ENCODE measurements at regions not wholly inside any gene's neighbourhood (a gene's known extent, or its start where the extent isn't known, plus 50 kb on each side); places are given as distances from the start of the nearest gene placed in this dataset.

GRCh38 chr12:67568055-67568454 is 80.5 kb upstream of the DYRK2 start:
- TF ChIP-seq BCOR (IDR thresholded peaks at IDR 0.05), result no peak
- no peak for TF ChIP-seq EHMT2 (IDR thresholded peaks at IDR 0.05)
- TF ChIP-seq BCL6 (CRISPR knock-in tag; IDR thresholded peaks at IDR 0.05), result no peak
- TF ChIP-seq TFAP4 (CRISPR knock-in tag; IDR thresholded peaks at IDR 0.05; ENCODE audit: borderline replicate concordance), result no peak
- TF ChIP-seq RHOXF2B (CRISPR knock-in tag; conservative IDR thresholded peaks at IDR 0.05), result no peak
- FAIRE-seq, result no peak
- Histone ChIP-seq H4K20me1 (replicated peaks; ENCODE audit: control insufficient read depth, insufficient read depth, low read length) (no peaks in the 10 kb centered on the region), H2AFZ (ENCODE audit: low read depth, low read length) (no peak overlapping the region), H3K9me1 (ENCODE audit: control insufficient read depth, insufficient read depth, low read length) (no peaks in the 10 kb centered on the region), H3K4me3 (no peak overlapping the region), H3K4me1 (replicated peaks in 1 of 2; ENCODE audit: control insufficient read depth in 2 of 2, insufficient read depth in 2 of 2, low read length in 2 of 2) (no peaks in the 10 kb centered on the region), H3K27ac (ENCODE audit: extremely low read depth, low read depth, low read length) (no peak overlapping the region), H3K79me2 (ENCODE audit: control insufficient read depth, insufficient read depth, low read length) (no peaks in the 10 kb centered on the region), H3K4me2 (ENCODE audit: insufficient read depth, low read length) (no peak overlapping the region), H3K9me3 (replicated peaks; ENCODE audit: control insufficient read depth, insufficient read depth, low read depth, low read length) (no peaks in the 10 kb centered on the region), H3K36me3 (ENCODE audit: control insufficient read depth, insufficient read depth, low read length) (no peaks in the 10 kb centered on the region), H3K27me3 (ENCODE audit: control insufficient read depth in 2 of 2, insufficient read depth in 2 of 2, low read length in 2 of 2) (no peaks in the 10 kb centered on the region), H3K9ac (ENCODE audit: insufficient read depth in 1 of 2, low read depth in 2 of 2, low read length in 2 of 2) (no peak overlapping the region)
- ChIA-PET CTCF (ENCODE audit: low intra/inter-chr PET ratio) (no interaction called here), POLR2A (no interaction called here)
- no peak for DNase-seq (ENCODE audit: extremely low read depth in 1 of 4, low spot score in 3 of 4)
- 0% methylated on average over 2 of the region's 2 CpGs for WGBS (ENCODE audit: insufficient coverage, low coverage, missing lambda C conversion rate)
- intact Hi-C loops (cut with micrococcal nuclease) (no loop called here), in situ Hi-C loops (cut with MboI) (no loop called here)
- ATAC-seq, result no peak
- no TSS peak for BruUV-seq (replicated peaks)

- no peak for FAIRE-seq
Measured at GRCh38 chr12:67572492-67572891, 76.1 kb upstream of the DYRK2 start.

More at GRCh38 chr12:67572492-67572891, 76.1 kb upstream of the DYRK2 start:
- Histone ChIP-seq H3K36me3 (ENCODE audit: control insufficient read depth, insufficient read depth, low read length) (no peaks in the 10 kb centered on the region), H3K79me2 (ENCODE audit: control insufficient read depth, insufficient read depth, low read length) (no peaks in the 10 kb centered on the region), H3K9me1 (ENCODE audit: control insufficient read depth, insufficient read depth, low read length) (no peaks in the 10 kb centered on the region), H3K4me1 (replicated peaks in 1 of 2; ENCODE audit: control insufficient read depth in 2 of 2, insufficient read depth in 2 of 2, low read length in 2 of 2) (no peaks in the 10 kb centered on the region), H3K4me2 (ENCODE audit: insufficient read depth, low read length) (no peak overlapping the region), H4K20me1 (replicated peaks; ENCODE audit: control insufficient read depth, insufficient read depth, low read length) (no peaks in the 10 kb centered on the region), H3K27ac (ENCODE audit: extremely low read depth, low read depth, low read length) (no peak overlapping the region), H2AFZ (ENCODE audit: low read depth, low read length) (no peak overlapping the region), H3K4me3 (no peak overlapping the region), H3K27me3 (ENCODE audit: control insufficient read depth in 2 of 2, insufficient read depth in 2 of 2, low read length in 2 of 2) (no peaks in the 10 kb centered on the region), H3K9ac (ENCODE audit: insufficient read depth in 1 of 2, low read depth in 2 of 2, low read length in 2 of 2) (no peak overlapping the region), H3K9me3 (replicated peaks; ENCODE audit: control insufficient read depth, insufficient read depth, low read depth, low read length) (no peaks in the 10 kb centered on the region)
- no TSS peak for BruUV-seq (replicated peaks)
- ChIA-PET POLR2A (interaction anchor here (0.7 kb wide), 1 partner anchor 58 kb away, joined by 3 read pairs; no protein-coding TSS in a partner anchor), CTCF (ENCODE audit: low intra/inter-chr PET ratio) (no interaction called here)
- in situ Hi-C loops (cut with MboI), result no loop called here
- intact Hi-C loops (cut with micrococcal nuclease), result no loop called here
- TF ChIP-seq ZNF655 (CRISPR knock-in tag; IDR thresholded peaks at IDR 0.05), result no peak
- TF ChIP-seq GTF2F1 (IDR thresholded peaks at IDR 0.05; ENCODE audit: low read depth, low read length), result no peak
- no peak for TF ChIP-seq ZNF23 (CRISPR knock-in tag; IDR thresholded peaks at IDR 0.05)
- no peak for TF ChIP-seq THAP7 (CRISPR knock-in tag; IDR thresholded peaks at IDR 0.05)
- TF ChIP-seq SMAD3 (CRISPR knock-in tag; conservative IDR thresholded peaks at IDR 0.05), result no peak
- TF ChIP-seq THAP12 (CRISPR knock-in tag; IDR thresholded peaks at IDR 0.05), result no peak
- DNase-seq (ENCODE audit: extremely low read depth in 1 of 4, low spot score in 3 of 4), result no peak
- ATAC-seq, result no peak

Data from K562 (cell line).